ENCODE measurements at regions not wholly inside any gene's neighbourhood (a gene's known extent, or its start where the extent isn't known, plus 50 kb on each side); places are given as distances from the start of the nearest gene placed in this dataset.

GRCh38 chr2:45176390-45176789 lies 167.1 kb upstream of the SIX2 start:
- no peak for TF ChIP-seq CTCF (conservative IDR thresholded peaks at IDR 0.05; ENCODE audit: low read depth, low read length)
- TF ChIP-seq EZH2 (IDR thresholded peaks at IDR 0.05; ENCODE audit: borderline replicate concordance, low read depth, low read length, poor library complexity, severe bottlenecking) = no peak

Data from A673 (cell line).